NCI-H2081 (cell line): ENCODE measurements at regions not wholly inside any gene's neighbourhood (a gene's known extent, or its start where the extent isn't known, plus 50 kb on each side); places are given as distances from the start of the nearest gene placed in this dataset.

Experiments
- DNase-seq, 2 experiments: peaks; one replicate each; lab custom pipeline; 2025; lab: John Stamatoyannopoulos, UW

DNA sequence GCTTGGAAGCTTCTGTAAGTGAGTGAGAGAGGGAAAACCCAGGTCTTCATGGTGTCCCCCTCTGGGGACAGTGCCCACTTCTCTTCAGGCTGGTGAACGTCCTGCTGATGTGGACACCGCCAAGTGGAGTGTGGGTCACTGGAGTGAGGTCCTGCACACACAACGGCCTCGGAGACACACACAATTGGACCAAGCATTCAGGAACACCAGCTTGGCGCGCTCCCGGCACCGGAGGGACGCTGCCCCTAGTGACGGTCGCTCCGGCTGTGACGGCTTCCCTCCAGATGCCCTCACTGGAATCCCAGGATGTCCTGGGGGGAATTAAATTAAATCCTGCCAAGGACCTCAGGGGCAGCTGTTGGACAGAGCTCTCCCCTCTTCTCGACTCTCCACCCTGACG is 123.1 kb downstream of the ZNF664 start:
- DNase-seq: no peak

DNA sequence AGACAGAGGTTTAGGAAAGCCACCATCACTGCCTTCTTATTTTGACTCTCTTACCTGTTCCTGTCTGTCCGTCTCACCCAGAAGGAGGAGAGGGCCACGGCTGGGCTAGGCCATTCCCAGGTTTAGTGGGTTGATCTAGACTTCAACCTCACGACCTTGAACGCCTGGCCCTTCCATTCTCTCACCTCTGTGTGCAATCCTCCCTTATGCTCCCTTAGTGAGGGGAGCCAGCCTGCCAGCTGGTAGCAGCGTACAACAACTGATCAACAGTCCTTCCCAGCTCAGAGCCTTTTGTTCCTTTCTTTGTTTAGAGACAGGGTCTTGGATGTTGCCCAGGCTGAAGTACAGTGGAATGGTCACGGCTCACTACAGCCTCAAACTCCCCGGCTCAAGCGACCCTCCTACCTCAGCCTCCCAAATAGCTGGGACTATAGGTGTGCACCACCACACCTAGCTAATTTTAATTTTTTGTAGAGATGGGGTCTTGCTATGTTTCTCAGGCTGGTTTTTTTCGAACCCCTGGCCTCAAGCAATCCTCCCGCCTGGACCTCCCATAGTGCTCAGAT is 123.9 kb downstream of the ZNF664 start:
- no peak for DNase-seq

DNA sequence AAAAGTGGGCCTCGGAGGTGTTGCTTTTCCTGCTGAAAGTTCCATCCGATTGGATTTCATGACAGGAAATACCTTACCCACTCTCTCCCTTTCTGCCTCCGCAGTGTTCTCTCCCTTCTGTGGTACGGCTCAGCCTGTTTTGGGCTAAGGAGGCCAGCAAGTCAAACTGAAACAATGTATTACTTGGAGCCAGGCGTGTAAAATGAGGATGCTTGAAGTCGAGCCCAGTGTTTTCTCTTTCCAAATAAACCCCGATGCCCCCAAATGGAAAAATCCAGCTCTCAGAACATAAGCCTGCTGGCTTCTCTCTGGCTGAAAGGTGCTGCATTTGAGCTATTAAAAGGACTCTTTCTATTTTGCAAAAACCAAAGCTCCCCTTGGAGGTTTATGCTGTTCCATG is 124.7 kb downstream of the ZNF664 start:
- DNase-seq: no peak

DNA sequence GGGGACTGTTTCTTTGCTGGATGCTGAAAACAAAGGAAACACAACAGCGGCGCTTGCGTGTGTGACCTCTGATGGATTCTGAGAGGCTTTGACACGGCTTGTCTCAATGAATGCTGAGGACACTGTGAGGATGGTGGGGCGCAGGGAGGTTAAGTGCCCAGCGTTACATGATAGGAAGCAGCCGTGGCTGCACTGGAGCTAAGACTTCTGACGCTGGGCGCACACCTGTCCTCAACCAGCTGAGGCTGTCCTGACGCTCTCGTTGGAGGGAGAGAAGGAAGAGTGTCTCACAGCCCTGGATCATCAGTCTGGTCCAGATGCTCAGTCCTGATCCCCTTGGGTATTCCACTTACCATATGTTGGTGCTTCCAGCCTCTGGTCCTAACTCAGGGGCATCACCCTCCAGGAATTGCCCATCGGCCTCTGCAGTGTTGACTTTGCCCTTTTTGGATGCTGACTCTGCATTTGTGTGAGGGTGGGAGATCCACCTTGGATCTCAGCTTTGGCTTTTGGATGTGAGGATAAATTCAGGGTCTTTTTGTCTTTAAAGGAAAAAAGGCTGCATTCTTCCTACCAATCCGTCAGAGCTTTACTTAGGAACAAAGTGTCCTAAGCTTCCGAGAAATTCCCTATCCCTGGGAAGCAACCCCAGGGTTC is 125.2 kb downstream of the ZNF664 start:
- no peak for DNase-seq

DNA sequence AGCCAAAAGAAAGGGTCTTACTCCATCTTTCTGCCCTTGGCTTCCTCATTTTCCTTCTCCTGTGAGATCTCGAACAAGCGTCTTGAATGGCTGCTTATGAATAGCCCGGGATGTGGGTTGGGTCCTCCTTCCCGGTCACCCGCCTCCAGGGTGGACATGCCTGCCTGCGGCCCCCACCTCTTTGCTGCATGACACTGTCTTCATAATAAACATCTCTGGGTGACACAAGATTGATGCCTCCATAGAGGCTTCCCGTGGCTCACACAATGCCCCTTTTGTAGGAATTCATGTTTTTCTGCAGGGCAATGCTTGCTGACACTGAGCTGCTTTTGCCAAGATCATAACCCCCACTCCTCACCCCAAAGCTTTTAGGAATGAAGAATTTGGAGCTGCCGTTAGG is 125.9 kb downstream of the ZNF664 start:
- DNase-seq: no peak

DNA sequence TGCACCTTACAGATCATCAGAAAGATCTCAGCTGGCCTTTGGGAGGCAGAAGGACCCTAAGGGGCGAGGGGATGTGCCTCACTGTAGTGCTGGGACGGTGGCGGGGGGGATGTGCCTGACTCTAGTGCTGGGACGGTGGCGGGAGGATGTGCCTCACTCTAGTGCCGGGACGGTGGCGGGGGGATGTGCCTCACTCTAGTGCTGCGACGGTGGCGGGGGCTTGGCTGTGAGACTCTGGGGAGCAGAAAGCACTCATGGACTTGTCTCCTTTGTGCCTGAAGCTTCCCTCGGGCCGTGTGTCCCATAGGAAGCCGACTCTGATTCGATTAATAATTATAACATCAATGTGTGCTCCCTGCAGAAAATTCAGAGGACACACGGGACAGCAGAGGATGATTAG is 126.6 kb downstream of the ZNF664 start:
- no peak for DNase-seq

DNA sequence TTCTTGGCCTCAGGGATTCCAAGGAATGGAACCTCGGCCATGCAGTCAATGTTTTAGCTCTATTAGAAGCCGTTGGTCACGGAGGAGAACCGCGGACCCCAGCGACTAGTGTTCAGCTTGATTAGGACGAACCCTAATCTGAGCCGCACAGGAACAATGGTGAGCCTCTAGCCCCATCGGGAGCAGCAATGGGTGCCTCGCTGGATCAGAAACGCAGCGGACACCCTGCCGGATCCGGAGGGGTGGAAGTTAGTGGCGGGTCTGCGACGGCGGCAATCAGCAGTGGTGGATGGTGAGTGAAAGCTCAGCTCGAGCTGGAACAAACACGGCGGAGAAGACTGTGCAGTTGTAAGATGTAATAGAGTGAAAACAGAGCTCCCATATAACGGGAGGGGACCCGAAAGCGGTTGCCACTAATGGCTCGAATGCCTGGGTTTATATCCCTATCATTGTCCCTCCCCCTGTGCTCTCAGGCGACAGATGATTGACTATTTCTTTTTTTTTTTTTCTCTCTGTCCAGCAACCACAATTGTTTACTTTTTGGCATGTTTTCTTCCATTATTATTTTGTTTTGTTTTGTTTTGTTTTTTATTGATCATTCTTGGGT is 127.7 kb downstream of the ZNF664 start:
- no peak for DNase-seq

DNA sequence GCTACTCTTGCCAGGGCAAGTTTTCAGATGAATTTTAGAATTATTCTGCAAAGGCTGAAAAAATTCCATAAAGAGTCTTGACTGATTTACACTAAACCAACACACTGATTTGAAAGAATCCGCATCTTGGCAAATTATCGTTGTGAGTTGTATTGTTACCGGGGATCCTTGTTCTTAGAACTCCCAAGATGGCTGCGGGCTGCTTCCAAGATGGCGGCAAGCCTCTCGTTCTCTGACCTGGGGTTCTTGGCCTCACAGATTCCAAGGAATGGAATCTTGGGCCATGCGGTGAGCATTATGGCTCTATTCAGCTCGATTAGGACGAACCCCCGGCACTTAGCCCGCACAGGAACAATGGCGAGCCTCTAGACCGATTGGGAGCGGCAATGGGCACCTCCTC is 132.5 kb downstream of the ZNF664 start:
- no peak for DNase-seq

DNA sequence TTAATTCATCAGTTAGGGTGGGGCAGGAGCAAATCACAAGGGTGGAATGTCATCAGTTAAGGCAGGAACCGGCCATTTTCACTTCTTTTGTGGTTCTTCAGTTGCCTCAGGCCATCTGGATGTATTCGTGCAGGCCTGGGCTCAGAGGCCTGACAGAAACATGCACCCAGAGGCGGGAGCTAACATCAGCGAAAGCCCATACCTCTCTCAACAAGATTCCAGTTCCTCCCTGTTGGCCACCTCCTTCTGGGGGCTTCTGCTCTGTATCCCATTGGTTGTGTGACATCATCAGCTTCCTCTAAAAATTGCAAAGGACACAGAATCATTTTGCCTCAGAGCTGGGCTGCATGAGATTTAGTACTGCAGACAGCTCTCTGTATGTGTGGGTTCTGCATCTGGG is 134.3 kb downstream of the ZNF664 start:
- DNase-seq: no peak

DNA sequence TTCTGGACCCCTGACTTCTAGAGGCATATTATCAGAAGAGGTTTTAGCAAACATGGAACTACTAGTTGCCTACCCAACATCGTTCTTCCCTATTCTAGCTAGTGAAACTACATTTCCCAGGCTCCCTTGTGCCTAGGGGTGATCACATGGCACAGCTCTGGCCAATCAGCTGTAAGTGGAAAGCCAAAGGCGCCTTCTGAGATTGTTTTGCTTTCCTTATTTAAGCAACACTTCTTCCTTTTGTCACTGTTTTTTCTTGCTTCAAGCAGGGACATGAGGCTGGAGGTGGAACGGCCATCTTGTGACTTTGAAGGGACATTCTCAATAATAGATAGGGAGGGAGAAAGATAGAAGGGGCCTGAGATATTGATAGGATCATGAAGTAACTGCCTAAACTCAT is 136.7 kb downstream of the ZNF664 start:
- DNase-seq: no peak

DNA sequence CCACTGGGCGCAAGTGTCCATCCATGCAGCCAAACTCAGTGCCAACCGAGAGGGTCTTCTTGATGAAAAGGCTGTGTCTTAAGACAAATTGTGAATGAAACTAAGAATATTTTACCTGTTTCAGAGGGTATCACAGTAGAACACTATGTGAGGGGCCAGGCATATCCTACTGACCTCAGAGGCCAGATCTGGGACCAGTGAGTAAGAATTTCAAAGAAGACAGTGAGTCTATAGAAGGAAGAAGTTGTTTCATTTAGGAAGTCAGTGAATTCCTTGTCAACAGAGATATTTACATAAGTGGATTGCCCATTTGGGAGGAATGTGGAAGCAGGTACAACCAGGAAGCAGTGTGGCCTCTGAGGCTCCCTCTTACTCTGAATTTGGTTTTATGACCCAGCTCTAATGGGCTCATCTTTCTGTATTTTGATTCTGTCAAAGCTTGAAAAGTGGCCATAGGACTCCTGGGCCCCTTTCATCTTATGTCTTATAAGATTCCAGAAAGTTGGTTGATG is 137.4 kb downstream of the ZNF664 start:
- no peak for DNase-seq

DNA sequence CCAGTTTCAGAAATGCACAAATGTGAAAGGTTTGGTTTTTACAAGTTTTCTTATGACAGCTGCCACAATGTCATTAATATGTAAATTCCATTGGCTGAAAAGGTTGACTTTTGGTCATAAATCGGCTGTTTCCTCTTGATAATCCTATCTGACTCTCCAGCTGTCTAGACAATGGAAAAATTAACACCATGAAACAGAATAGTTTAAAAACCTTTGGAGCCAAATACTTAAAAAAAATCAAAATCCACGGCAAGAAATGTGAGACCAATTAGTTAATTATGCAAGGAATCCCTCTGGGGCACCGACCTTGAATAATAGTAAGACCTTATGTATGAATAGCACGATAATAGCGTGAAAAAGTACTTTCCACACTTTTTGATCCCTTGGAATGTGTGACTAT is 138.0 kb downstream of the ZNF664 start:
- no peak for DNase-seq

DNA sequence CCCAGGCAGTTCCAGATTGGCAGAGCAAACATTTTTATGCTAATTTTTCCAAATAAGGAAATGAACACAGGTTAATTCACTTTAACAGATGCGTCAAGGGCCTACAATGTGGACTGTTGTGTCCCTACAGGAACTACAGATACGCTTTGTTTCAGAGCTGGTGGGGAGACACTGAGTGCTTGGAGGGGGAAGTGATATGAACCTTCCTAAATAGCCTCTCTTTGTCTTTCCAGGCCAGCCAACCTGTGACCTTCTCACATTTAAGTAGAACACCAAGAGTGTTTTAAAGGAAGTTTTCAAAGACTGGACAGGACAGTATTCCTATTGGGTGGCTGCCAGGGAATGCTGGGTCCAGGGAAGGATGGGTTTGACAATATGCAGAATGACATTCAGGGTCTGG is 141.3 kb downstream of the ZNF664 start:
- DNase-seq: no peak

DNA sequence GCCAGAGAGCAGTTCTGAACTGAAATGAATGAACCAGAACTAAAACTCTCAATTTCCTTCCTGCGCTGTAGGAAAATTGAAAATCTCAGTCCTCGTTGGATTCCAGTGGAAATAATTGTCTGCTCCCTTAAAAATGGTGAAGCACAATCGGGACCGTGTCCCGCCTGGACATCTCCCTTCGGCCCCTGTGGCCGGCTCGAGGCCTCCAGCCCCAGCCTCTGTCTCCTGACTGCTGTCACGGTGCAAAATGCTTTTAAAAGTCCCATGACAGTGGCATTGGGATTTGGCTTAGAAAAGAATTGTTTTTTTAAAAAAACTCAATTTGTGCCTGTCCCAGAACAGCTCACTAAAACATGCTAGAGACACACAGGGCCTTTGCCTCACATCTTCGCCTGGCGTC is 142.5 kb downstream of the ZNF664 start:
- DNase-seq: no peak

DNA sequence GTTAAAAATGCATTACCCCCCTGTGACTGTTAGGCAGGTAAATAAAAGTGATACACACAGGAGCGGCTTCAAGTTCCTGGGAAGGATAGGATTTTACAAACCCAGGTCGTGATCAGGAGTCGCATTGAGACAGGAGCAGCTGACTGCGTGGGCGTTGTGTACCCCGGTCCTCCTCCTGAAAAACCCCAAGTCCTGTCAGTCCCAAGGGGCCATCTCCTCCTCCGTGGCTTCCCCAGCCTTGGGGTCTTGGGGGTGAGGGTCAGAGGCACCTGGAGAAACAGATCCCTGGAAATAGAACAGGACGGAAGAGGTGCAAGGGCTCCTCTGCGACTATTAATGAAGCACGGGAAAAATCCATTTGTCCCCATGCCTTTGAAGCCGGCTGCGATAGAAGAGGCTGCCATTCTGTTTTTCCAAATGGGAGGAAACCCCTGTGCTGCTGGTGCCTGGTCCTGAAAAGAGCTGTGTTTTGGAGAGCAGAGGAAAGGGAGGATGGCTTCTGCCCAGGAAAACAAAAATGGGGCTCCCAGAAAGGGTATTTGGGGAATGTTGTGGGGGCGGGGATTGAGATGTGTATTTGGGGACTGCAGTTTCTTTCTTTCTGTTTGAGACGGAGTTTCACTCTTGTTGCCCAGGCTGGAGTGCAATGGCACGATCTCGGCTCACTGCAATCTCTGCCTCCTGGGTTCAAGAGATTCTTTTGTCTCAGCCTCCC is 143.1 kb downstream of the ZNF664 start:
- no peak for DNase-seq

DNA sequence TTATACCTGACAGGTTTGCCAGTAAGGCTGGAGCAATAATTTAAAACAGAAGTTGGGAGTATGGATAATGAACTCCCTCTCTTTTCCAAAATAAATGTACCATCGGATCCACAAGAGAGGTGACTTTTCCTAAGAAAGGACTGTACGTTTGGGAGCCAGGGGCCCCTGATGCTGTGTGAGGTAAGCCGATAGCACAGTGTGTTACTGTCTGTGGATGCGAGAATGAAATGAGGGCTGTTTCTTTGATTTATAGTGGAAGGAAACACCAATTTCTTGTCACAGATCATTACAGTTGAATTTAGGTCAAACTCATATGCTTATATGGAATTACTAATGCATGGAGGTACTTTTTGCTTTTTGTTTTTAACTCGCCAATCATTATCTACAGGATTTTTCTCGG is 147.7 kb downstream of the ZNF664 start:
- DNase-seq: no peak

DNA sequence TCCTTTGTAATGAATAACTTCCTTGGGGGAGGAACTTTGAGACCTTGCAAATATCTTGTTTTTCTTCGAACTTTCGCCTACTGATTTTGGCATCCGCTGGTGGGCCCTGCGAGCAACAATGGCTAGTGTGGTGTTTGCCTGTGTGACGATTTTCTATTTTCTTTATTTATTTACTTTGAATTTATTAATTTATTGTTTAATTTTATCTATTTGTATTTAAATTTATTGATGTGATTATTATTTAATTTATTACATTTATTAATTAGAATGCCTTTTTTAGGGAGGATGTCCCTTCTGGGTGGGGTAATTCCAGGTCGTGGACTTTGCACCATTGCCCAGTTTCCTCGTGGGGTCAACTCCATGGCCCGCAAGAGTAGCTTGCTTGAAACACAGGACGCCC is 149.7 kb downstream of the ZNF664 start:
- DNase-seq: no peak

DNA sequence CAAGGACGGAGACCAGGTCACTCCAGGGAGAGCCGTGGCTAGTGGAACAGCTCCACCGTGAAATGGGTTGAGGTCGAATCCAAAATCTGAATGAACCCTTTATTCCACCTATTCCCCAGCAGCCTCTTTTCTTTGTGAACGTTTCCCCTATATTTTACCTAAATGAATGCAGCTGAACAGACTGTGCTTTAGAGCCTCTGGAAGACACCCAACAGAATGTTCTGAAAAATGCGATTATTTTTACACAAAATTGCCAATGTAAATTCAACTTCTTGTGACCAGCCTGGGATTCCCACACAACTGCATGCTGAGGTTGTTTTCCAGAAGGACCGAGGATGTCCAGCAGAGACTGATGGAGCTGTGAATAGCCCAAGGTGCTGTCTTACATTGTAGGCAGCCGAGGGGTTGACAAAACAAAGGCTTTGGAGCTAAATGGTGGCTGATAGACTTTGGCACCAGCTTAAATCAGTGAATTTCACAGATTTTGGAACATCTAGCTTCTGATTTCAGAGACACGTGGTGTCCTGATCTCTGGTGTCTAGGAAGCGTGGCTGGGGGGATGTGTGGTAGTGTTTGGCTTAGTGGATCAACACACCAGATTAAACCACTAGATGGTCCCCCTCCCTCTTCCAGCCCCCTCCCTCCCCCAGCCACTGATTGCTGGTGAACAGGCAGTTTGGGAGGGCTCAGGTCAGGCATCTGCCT is 150.4 kb downstream of the ZNF664 start:
- no peak for DNase-seq

DNA sequence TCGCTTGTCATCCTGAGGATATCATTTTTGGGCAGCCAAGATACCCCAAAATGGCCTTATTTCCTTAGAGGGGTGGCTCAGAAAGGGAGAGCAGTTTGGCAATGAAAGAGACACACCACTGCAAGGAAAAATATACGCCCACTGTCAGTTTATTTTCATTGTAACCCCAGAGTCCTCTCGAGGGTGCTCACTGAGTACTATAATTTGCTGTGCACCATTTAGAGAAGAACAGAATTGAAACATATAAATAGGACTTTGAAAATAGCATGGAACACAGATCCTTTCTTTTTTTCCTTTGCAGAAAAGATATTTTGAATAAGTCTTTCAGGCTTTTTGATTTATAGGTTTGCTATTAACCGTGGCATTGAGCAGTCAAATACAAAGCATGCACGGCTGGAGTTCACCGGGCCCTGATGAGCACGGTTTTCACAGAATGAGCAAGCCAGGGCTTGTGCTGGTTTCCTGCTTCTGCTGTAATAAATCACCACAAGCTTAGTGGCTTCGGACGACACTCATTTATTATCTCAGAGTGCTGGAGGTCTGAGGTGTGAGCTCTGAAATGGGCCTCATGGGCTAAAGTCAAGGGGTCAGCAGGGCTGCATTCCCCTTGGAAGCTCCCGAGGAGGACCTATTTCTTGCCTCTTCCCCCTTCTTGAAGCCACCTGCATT is 152.3 kb downstream of the ZNF664 start:
- peak; percentile 82 to 96 for DNase-seq

DNA sequence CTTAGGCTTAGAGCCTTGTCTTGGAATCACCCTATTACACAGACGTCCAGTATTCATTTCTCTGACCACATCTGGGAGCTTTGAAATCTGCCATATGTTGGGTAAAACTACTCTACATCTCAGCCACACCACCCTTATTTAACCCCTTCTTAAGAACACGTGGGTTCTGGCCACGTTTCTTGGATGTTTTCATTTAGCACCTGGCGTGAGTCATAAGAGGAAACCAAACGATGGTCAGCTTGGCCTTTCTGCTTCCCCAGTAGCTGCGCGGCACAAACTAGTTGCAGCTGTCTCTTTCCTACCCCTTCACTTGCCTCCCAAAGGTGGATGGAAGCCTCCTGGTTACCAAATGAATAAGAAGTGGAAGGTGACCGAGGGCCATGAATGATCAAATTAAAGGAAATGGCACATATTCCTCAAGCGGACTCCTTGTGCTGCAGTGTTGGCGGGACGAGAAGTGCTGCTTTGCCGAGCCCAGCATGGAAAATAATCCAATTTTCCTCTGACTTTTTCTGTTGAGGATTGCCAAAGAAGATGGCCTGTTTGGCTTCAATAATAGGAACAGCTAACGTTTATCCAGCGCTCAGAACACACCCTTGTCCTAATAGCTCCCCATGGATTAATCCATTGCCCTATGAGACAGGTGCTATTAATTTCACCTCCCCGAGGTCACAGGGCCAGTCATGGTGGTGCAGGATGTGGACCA is 154.1 kb downstream of the ZNF664 start:
- DNase-seq: no peak

DNA sequence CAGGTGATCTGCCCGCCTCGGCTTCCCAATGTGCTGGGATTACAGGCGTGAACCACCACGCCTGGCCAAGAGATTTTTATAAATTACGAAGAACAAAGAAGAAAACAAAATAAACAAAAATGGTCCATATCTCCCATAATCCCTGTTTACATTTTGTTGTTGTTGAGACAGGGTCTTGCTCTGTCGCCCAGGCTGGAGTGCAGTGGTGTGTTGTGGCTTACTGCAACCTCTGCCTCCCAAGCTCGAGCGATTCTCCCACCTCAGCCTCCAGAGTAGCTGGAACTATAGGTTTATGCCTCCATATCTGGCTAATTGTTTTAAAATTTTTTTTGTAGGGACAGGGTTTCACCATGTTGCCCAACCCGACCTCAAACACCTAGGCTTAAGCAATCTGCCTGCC is 156.1 kb downstream of the ZNF664 start:
- DNase-seq: no peak
